Limb (tissue), 2 donors: ENCODE measurements at regions not wholly inside any gene's neighbourhood (a gene's known extent, or its start where the extent isn't known, plus 50 kb on each side); places are given as distances from the start of the nearest gene placed in this dataset.
"Not testable (repeated sequence)": the region's sequence is repeated elsewhere in the genome, so short reads cannot be mapped to it uniquely, and the experiment has no call there.

Experiments used
- DNase-seq, 2 donors: peaks; one replicate each; pipeline ENCODE4 v3.0.0-alpha.2; 2016; ENCODE audit errors: extremely low spot score in 2 of 2

DNA sequence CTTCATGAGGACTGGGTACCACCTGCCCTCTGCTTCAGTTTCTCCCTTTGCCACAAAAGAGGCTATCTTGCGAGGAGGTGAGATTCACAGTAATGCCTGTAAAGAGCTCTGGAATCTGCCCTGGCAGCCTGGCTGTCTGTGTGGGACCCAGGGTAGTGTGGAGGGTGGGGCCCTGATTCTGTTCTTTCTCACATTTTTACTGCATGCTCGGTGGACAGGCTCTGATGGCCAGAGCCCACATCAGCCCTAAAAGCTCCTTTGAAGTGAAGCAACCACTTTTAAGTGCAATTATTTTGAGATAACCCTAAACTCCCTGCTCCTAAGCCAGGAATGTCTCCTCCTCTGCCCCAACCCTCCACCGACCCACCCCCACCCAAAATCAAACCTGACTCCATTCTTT, 92.1 kb upstream of the PODXL start:
- no peak for DNase-seq

DNA sequence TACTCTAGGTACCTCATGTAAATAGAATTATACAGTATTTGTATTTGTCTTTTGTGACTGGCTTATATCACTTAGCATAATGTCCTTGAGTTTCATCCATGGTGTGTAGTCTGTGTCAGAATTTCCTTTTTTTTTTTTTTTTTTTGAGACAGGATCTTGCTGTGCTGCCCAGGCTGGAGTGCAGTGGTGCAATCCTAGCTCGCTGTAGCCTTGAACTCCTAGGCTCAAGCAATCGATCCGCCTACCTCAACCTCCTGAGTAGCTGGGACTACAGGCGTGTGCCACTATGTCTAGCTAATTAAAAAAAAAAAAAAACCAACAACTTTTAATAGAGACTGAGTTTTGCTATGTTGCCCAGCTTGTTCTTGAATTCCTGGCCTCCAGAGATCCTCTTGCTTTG, 89.8 kb upstream of the PODXL start:
- DNase-seq = no peak

DNA sequence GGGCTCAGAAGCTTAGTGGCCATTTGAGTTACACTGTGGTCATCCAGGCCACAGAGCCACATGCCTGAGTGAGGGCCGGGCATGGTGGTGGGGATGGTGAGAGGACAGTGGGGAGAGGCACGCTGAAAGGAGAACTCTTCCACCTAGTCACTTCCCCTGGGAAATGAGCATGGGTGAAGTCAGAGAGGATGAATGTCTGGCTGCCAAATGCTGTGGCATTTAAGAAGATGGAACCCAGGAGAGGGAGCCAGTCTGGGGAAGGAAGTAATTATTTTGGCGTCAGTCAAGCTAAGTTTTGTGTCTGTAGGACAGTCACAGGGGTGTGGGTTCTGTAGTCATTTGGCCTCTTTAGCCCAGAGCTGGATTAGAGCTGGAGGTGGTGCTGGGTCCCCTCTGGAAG, 86.0 kb upstream of the PODXL start:
- no peak for DNase-seq

DNA sequence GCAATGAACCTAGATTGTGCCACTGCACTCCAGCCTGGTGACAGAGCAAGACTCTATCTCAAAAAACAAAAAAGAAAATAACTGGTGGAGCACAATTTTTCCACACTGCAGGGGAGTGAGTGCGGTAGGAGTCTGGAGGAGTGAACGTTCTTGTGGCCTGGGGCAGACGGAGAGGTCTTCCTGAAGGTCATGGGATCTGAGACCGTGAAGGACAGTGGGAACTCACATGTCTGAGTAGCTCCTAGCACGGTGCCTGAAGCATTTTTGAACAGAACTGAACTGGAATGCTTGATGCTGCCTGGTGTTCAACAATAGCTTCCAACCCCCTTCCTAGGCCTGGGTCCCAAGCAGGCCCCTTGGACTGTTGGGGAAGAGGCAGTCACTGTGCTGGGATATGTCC, 84.3 kb upstream of the PODXL start:
- DNase-seq = no peak

DNA sequence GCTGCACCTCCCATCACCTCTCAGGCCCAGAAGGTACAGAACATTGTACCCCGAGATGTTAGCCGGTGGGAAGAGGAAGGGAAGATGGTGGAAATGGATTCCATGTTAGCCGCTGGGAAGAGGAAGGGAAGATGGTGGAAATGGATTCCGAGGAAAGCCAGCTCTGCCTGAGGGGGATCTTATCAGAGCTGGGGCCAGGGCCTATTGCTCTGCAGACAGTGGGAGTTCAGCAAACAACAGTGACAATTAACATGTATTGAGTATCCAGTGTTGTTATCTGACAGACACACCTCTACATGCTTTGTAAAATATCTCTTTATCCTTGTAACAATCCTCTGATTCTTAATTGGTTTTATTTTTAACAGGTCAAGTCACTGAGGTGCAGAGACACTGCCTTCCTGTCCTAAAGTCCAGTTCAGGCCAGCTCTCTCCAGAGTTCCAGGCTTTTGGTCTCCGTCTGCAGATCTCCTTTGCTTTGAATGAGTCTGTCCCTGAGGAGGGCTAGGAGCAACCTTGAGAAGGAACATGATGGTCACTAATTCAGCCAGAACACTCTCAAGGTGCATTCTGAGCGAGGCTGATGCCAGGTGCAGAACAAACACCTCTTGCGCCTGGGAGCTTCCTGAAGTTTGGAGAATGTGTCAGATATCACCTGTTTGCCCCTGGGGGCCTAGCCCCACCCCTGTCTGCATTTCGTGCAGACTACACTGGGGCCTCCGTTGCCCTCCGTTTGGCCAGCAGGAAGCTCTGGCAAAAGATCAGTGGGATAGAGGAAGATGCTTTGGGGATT, 82.4 kb upstream of the PODXL start:
- DNase-seq = no peak

DNA sequence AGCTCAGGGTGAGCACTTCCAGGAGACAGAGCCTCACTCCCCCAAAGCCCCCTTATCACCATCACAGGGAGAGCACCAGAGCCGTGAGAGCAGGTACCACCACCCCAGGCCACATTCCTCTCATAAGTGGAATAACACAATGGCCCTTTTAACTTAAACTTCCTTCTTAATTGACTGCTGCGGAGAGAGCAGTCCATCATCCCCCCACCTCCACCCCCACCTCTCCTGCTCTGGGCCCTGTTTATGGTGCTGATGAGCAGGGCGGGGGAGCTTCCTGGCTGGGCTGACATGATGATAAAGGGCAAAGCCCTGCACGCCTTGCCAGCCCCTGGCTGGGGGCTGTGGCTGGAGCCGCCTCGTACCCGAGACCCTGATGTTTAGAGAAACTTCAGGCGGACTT, 81.4 kb upstream of the PODXL start:
- DNase-seq = no peak

DNA sequence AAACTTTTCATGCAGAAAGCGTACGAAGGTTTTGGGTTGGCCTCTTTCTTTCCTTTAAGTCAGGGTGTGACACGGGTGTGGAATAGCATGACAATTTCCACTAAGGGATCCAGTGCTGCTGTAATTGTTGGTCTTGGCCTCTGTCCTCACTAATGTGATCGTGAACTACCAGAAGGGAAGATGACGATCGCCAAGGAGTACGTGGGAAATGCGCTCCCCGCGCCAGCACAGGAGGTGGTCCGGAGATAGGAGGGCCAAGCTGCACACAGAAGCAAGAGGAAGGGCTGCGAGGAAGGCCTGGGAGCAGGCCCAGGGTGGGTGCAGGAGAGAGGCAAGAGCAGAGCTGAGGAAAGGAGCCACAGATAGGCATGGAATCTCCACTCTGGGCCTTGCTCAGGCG, 79.7 kb upstream of the PODXL start:
- DNase-seq = peak in 1 of 2 donors; percentile 44

DNA sequence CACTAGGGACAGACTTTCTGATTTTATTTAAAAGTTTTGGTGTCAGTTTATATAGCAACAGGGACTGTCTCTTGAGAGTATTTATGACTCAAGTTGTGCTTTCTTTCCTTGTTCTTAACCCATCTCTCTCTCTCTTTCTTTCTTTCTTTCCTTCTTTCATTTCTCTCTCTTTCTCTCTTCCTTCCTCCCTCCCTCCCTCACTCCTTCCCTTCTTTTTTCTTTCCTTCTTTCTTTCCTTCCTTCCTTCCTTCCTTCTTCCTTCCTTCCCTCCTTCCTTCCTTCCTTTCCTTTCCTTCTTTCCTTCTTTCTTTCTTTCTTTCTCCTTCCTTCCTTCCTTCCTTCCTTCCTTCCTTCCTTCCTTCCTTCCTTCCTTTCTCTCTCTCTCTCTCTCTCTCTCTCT, 77.8 kb upstream of the PODXL start:
- DNase-seq = not testable (repeated sequence)

DNA sequence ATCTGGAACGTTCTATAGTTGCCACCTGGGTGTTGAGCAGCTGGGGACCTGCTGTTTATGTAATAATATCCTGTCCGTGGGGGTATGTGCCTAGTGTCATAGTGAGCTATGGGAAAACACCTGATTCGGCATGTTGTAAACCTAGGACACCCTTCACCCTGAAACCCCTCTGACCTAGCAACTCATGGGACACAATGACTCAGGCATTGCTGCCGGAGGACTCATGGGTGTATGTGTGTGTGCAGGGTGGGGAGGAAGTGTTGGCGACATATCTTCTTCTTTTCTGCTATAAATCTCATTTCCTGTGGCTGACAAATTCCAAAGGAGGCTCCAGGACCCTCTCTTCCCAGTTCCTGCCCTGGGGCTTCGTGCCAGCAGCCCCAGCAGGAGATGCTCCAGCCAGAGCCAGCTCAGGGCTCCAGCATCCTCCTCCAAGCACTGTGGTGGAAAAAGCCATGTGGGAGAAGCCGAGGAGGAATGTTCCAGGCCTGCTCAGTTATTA, 77.0 kb upstream of the PODXL start:
- DNase-seq = no peak

DNA sequence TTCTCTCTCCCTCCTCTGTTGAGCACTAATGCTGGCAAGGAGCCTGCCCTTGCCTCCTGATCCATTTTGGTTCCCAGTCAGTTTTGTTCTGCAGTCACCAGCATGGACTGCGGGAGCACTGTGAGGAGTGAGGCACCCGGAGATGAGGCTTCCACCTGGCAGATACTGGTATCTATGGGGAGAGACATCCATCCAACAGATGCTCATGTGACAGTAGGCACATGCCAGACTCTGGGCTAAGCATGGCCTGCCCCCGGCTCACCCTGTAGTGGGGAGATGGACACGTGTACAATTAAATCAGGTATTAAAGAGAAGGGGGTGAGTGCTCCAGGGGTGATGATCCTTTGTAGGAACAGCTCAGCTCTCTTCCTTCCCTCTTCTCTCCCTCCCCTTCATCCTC, 74.0 kb upstream of the PODXL start:
- no peak for DNase-seq

DNA sequence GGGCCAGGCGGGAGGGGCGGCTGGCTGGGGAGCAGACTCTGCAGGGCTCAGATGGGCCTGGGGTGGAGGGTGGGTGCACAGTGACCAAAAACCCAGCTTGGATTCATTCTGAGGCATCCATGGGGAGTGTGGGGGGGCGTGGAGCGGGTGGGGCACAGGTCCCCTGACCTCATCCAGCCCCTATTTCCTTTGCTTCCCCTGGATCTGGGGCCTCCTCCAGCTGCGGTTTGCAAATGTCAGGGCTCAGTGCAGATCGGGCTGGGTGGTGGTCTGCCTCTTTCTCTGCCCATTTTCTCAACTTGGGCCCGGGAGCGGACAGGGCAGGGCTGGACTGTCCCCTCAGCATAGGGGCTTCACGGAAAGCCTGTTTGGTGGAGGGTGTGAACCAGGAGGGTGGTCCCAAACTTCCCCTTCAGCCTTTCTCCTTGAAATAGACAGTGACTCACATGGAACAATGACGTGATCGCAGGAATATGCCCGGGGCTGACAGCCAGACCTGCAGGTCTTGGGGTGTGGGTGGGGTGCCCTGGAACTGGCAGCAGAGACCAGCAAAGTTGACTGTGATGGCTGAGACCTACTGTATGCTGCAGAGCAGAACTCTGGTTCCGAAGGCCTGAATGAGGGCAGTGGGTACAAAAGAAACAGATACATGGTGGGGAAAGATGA, 72.9 kb upstream of the PODXL start:
- no peak for DNase-seq

DNA sequence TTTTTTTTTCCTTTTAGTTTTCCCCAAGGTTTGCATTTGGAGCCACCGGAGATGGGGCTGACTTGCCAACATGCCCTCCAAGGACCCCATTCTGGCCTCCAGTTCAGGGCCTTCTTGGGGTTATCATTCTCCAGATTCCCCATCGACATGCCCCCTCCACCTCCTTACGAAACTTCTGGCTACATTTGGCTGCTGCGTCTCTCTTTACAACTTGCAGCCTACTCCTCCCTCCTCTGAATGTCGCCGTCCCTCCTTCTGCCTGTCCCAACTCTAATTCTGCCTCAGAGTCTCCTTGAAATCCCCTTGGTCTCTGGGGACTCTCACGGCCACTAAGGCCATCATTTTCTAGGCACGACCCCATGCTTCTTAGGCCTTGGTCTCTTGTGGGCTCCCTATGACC, 72.2 kb upstream of the PODXL start:
- no peak for DNase-seq

DNA sequence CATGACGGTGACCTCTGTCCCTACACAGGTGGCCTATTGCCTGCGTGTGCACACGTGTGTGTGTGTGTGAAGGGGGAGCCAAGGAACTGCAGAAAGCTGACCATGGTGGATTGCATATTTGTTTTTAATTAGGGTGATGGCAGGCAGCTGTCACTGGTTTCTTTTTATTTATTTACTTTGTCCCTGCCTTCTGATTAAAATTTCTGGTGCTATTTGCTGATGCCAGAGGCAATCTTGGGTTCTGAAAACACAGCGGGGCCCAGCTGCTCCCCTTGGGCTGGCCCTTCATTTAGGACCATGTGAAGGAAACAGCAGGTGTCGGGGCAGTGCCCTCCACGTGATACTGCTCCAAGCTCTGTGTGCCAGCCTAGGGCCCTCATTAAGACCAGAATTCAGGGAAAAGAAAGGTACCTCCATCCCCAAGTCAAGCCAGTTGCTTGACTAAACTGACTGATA, 71.3 kb upstream of the PODXL start:
- no peak for DNase-seq

DNA sequence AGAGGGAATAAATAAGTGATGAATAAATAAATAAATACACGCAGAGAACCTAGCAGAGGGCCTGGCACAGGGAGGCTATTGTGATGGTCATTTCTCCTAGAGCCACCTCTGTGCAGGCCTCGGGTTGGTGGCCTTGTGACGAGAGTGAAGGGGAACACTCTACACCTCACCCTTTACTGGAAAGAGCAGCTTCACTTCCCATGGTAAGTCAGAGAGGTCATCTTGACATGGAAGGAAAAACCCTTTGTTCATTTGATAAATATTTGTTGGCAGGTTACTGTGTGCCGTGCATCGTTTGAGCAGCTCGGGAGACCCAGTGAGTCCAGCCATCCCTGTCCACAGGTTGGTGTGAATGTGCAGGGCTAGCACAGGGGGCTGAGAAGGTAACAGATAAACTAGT, 70.2 kb upstream of the PODXL start:
- no peak for DNase-seq

DNA sequence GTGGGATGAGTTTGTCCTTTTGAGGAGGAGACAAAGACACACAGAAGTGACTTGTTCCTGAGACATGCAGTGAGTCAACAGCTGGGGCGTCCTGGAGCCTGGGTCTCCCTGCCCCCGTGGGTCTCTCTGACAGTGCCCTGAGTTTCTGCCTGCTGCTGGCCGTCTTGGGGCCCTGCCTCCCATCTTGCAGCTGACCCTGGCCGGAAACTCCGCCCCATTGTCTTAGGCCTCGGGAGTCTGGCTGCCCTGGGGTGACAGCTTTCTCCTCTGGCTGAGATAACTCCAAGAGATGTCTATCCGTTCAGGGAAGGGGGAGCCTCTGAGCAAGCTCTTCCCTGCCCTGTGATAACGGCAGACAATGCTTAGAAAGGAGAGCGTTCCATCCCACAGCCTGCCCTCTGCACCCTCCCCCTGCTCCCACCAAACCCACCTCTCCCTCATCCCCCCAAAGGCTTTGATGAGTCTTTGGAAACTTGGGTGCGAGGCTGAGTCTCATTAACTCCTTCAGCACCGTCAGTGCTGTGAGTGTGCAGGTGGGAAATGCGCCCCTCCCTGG, 69.5 kb upstream of the PODXL start:
- DNase-seq = no peak

DNA sequence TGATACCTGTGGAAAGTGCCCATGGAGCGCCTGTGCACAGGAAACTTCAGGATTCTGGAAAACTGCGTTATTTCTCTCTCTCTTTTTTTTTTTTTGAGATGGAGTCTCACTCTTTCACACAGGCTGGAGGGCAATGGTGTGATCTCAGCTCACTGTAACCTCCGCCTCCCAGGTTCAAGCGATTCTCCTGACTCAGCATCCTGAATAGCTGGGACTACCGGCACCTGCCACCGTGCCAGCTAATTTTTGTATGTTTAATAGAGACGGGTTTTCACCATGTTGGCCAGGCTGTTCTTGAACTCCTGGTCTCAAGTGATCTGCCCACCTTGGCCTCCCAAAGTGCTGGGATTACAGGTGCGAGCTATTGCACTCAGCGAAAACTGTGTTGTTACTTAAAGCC, 68.9 kb upstream of the PODXL start:
- not testable (repeated sequence) for DNase-seq

DNA sequence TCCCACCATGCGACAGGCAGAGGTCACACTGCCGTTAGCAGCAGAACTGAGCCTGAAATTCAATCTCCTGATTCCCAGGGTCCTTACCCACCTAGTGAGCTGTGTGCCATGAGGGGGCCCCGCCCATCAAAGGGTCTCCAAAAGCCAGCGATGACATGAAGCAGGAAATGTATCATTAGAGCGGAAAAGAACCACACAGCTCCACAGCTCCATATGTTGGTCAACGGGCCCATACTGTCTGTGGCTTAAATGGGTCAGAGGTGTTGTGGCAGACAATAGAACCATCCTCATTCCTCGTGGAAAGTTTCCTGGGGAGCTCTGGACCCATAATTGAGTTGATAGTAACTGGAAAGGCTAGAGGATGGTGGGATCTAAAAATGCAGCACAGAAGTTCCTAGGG, 68.1 kb upstream of the PODXL start:
- no peak for DNase-seq

DNA sequence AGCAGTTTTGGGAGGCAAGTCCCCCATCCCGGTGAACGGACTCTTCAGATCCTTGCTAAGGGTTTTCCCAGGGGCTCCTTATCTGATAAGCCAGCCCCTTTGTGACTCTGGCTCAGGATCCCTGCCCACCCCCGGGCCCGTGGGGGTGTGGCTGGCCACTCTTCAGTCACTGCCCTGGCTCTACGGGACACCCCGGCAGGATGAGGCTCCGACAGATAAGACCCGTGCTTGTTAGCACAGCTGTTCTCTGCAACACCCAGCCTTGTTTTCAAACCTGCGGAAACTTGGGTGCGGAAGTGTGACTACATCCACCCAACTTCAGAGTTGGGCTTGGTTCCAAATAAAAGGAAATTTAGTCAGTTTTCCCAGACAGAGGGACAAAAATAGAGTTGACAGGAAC, 66.7 kb upstream of the PODXL start:
- DNase-seq = no peak

DNA sequence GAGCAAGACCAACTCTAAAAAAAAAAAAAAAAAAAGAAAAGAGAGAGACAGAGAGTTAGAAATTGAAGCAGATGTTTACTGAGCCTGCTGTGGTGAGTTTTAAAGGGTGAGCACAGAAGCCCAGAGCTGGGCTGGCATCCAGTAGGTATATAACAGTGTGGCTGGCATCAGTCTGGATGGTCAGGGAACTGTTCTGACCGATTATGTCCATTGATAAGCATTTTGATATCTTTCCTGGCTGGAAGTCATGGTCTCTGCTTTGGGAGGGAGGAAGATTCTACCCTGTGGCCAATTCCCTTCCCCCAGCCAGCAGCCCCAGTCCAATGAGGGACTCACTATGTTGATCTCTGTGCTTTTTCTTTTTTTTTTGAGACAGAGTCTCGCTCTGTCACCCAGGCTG, 65.2 kb upstream of the PODXL start:
- no peak for DNase-seq

DNA sequence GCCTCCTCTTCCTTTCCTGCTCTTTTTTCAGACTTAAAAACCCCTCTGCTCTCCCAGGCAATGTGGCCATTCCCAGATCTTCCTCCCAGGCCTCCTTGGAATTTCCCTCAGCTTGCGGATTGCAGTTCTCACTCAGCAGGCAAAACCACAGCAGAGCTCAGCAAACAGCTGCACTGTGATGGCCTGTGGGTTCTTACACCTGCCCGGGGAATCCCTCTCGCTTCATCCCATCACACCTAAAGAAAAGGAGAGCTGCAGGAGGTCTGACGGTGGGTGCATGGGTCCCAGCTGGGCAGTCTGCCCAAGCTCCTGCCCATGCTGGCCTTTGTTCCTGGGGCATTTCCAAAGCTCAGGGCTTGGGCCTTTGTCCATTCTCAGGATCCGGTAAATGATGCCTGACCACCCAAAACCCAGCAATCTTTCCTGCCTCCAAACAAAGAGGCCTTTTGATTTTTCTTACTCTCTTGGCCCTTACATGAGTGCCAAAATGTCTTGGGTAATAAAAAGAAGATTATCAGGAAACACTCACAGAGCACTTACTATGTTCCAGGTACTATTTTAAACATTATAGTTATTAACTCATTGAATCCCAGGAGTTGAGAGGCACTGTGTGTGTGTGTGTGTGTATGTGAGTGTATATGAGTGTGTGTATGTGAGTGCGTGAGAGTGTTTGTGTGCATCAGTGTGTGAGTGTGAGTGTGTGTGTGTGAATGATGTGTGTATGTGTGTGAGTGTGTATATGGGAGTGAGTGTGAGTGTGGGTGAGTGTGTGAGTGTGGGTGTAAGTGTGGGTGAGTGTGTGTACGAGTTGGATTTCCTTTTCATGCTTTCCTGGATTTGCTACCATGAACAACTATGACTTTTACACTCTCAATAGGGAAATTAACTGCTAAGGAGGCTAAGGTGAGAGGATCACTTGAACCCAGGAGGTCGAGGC, 64.5 kb upstream of the PODXL start:
- DNase-seq = no peak
